ENCODE measurements at regions not wholly inside any gene's neighbourhood (a gene's known extent, or its start where the extent isn't known, plus 50 kb on each side); places are given as distances from the start of the nearest gene placed in this dataset.

- Histone ChIP-seq H4K20me1 (ENCODE audit: insufficient read depth, low read length) (no peaks in the 10 kb centered on the region), H2AFZ (ENCODE audit: low read depth, low read length) (no peak overlapping the region), H3K79me2 (ENCODE audit: low read length) (no peaks in the 10 kb centered on the region), H3K4me3 (ENCODE audit: low read length) (no peak overlapping the region), H3K4me1 (ENCODE audit: low read length) (peaks cover 4% of the 10 kb centered on the region; the same call in 1 of the 2 replicates), H3K4me2 (ENCODE audit: low read length) (no peak overlapping the region), H3K9ac (ENCODE audit: low read length) (no peak overlapping the region), H3K9me3 (ENCODE audit: insufficient read depth, low read length) (no peaks in the 10 kb centered on the region), H3K36me3 (replicated peaks; ENCODE audit: low read depth, low read length) (no peaks in the 10 kb centered on the region), H3K27ac (ENCODE audit: low read length) (no peak overlapping the region), H3K27me3 (ENCODE audit: low read depth, low read length) (no peaks in the 10 kb centered on the region)
- TF ChIP-seq EZH2phosphoT487 (IDR thresholded peaks at IDR 0.05; ENCODE audit: low read depth) (no peak), CTCF (IDR thresholded peaks at IDR 0.05; ENCODE audit: low read depth, low read length) (no peak)
These were observed 78.8 kb upstream of the TPP2 start for GRCh38 chr13:102517959-102518358.

- H3K9me3 ChIP-seq (ENCODE audit: insufficient read depth, low read length) = no peaks in the 10 kb centered on the region
- no peak overlapping the region for H2AFZ ChIP-seq (ENCODE audit: low read depth, low read length)
- peak overlapping the region; percentile 29 for H3K4me2 ChIP-seq (ENCODE audit: low read length)
- no peaks in the 10 kb centered on the region for H3K79me2 ChIP-seq (ENCODE audit: low read length)
- H3K4me1 ChIP-seq (ENCODE audit: low read length) = peaks cover 10% of the 10 kb centered on the region
- no peaks in the 10 kb centered on the region for H3K27me3 ChIP-seq (ENCODE audit: low read depth, low read length)
- no peak overlapping the region for H3K4me3 ChIP-seq (ENCODE audit: low read length)
- H4K20me1 ChIP-seq (ENCODE audit: insufficient read depth, low read length) = no peaks in the 10 kb centered on the region
- no peaks in the 10 kb centered on the region for H3K36me3 ChIP-seq (replicated peaks; ENCODE audit: low read depth, low read length)
- no peak overlapping the region for H3K27ac ChIP-seq (ENCODE audit: low read length)
- TF ChIP-seq CTCF (IDR thresholded peaks at IDR 0.05; ENCODE audit: low read depth, low read length) (no peak), EZH2phosphoT487 (IDR thresholded peaks at IDR 0.05; ENCODE audit: low read depth) (no peak)
- no peak overlapping the region for H3K9ac ChIP-seq (ENCODE audit: low read length)
These were observed 86.7 kb upstream of the TPP2 start for GRCh38 chr13:102510072-102510471.

- Histone ChIP-seq H2AFZ (ENCODE audit: low read depth, low read length) (no peak overlapping the region), H3K36me3 (replicated peaks; ENCODE audit: low read depth, low read length) (no peaks in the 10 kb centered on the region), H3K9me3 (ENCODE audit: insufficient read depth, low read length) (no peaks in the 10 kb centered on the region), H3K4me3 (ENCODE audit: low read length) (no peak overlapping the region), H3K4me1 (ENCODE audit: low read length) (peaks cover 10% of the 10 kb centered on the region), H3K4me2 (ENCODE audit: low read length) (no peak overlapping the region), H4K20me1 (ENCODE audit: insufficient read depth, low read length) (no peaks in the 10 kb centered on the region), H3K79me2 (ENCODE audit: low read length) (no peaks in the 10 kb centered on the region), H3K27ac (ENCODE audit: low read length) (no peak overlapping the region), H3K9ac (ENCODE audit: low read length) (no peak overlapping the region), H3K27me3 (ENCODE audit: low read depth, low read length) (no peaks in the 10 kb centered on the region)
- TF ChIP-seq CTCF (IDR thresholded peaks at IDR 0.05; ENCODE audit: low read depth, low read length) (no peak), EZH2phosphoT487 (IDR thresholded peaks at IDR 0.05; ENCODE audit: low read depth) (no peak)
These were observed 88.4 kb upstream of the TPP2 start for GRCh38 chr13:102508411-102508810.

GRCh38 chr13:102504002-102504401 lies 92.8 kb upstream of the TPP2 start:
- no peak overlapping the region for H2AFZ ChIP-seq (ENCODE audit: low read depth, low read length)
- H3K9me3 ChIP-seq (ENCODE audit: insufficient read depth, low read length) = no peaks in the 10 kb centered on the region
- H3K36me3 ChIP-seq (replicated peaks; ENCODE audit: low read depth, low read length) = no peaks in the 10 kb centered on the region
- no peaks in the 10 kb centered on the region for H3K79me2 ChIP-seq (ENCODE audit: low read length)
- no peaks in the 10 kb centered on the region for H3K4me1 ChIP-seq (ENCODE audit: low read length)
- no peak overlapping the region for H3K4me2 ChIP-seq (ENCODE audit: low read length)
- H3K4me3 ChIP-seq (ENCODE audit: low read length) = no peak overlapping the region
- H3K9ac ChIP-seq (ENCODE audit: low read length) = no peak overlapping the region
- H3K27me3 ChIP-seq (ENCODE audit: low read depth, low read length) = peaks cover 6% of the 10 kb centered on the region; the same call in 1 of the 2 replicates
- H3K27ac ChIP-seq (ENCODE audit: low read length) = no peak overlapping the region
- no peaks in the 10 kb centered on the region for H4K20me1 ChIP-seq (ENCODE audit: insufficient read depth, low read length)
- TF ChIP-seq EZH2phosphoT487 (IDR thresholded peaks at IDR 0.05; ENCODE audit: low read depth) (no peak), CTCF (IDR thresholded peaks at IDR 0.05; ENCODE audit: low read depth, low read length) (no peak)
